ENCODE measurements at regions not wholly inside any gene's neighbourhood (a gene's known extent, or its start where the extent isn't known, plus 50 kb on each side); places are given as distances from the start of the nearest gene placed in this dataset.

DNA sequence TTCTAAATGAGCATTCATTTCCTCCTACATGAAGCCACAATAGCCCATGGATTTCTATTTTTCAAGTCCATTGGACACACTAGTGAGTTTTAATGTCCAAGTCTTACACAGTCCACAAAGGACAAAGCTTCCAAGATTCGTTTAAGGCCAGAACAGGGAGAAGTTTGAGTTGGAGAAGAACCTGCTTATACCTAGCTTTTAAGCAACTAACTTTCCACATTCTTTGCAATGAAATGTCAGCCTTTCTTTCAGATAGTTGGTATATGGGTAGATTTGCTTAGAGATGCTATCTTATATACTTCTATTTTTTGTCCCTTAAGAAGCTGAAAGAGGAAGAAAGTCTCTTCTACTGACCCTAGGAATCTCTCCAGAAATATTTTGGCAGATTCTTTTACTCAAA lies 66.1 kb upstream of the NPAS2 start:
- no peak overlapping the region for H2AFZ ChIP-seq (ENCODE audit: low read length)
- H3K14ac ChIP-seq (ENCODE audit: low read length) = no peak overlapping the region
- DNase-seq (ENCODE audit: low spot score) = no peak
- H2BK5ac ChIP-seq (ENCODE audit: low read length) = no peak overlapping the region
- no peak overlapping the region for H3K9ac ChIP-seq (ENCODE audit: low read depth, low read length, poor library complexity)
- H3K27me3 ChIP-seq (ENCODE audit: control insufficient read depth in 3 of 3, insufficient read depth in 3 of 3, low read depth in 1 of 3, low read length in 3 of 3) = no peaks in the 10 kb centered on the region
- H3K27ac ChIP-seq (replicated peaks; ENCODE audit: low read length) = no peak overlapping the region
- no peak overlapping the region for H3K4ac ChIP-seq (ENCODE audit: low read length)
- H4K91ac ChIP-seq (ENCODE audit: low read depth, low read length, poor library complexity) = no peak overlapping the region
- H3K4me1 ChIP-seq (ENCODE audit: control insufficient read depth in 2 of 2, insufficient read depth in 1 of 2, low read depth in 1 of 2, low read length in 2 of 2) = peaks cover 0 to 2% of the 10 kb centered on the region in 2 donors
- H3K36me3 ChIP-seq (replicated peaks in 1 of 2; ENCODE audit: control insufficient read depth in 2 of 2, insufficient read depth in 2 of 2, low read length in 2 of 2) = no peaks in the 10 kb centered on the region
- no peak overlapping the region for H3K4me3 ChIP-seq (ENCODE audit: low read length in 2 of 2)
- H3K9me3 ChIP-seq (replicated peaks in 1 of 2; ENCODE audit: control insufficient read depth in 2 of 2, insufficient read depth in 1 of 2, low read depth in 1 of 2, low read length in 2 of 2) = peaks cover 0 to 3% of the 10 kb centered on the region in 2 donors
- no peak overlapping the region for H2BK12ac ChIP-seq (ENCODE audit: low read length)
- no peaks in the 10 kb centered on the region for H3K79me1 ChIP-seq (ENCODE audit: low read depth, low read length)
- H3K23ac ChIP-seq (ENCODE audit: low read depth, low read length, poor library complexity) = no peak overlapping the region
- no peak overlapping the region for H2BK15ac ChIP-seq (ENCODE audit: low read length)
- no CpG with 5 or more reads among the region's 1 CpG for WGBS, 2 donors (ENCODE audit: extremely low coverage in 2 of 2, insufficient read length in 2 of 2, insufficient replicate concordance in 1 of 2)
- H3K18ac ChIP-seq (ENCODE audit: low read length) = no peak overlapping the region
- H2BK120ac ChIP-seq (ENCODE audit: low read depth, low read length) = no peak overlapping the region
- no peak overlapping the region for H2AK5ac ChIP-seq (ENCODE audit: low read depth, low read length)
- no peak overlapping the region for H4K8ac ChIP-seq (ENCODE audit: low read depth, low read length)
- no peak overlapping the region for H3K4me2 ChIP-seq (ENCODE audit: insufficient read depth, low read length, poor library complexity, severe bottlenecking)

- no peak overlapping the region for H3K18ac ChIP-seq (ENCODE audit: low read length)
- H3K79me1 ChIP-seq (ENCODE audit: low read depth, low read length) = no peaks in the 10 kb centered on the region
- H3K4me1 ChIP-seq (ENCODE audit: control insufficient read depth in 2 of 2, insufficient read depth in 1 of 2, low read depth in 1 of 2, low read length in 2 of 2) = peaks cover 0 to 2% of the 10 kb centered on the region in 2 donors
- peaks cover 0 to 3% of the 10 kb centered on the region in 2 donors for H3K9me3 ChIP-seq (replicated peaks in 1 of 2; ENCODE audit: control insufficient read depth in 2 of 2, insufficient read depth in 1 of 2, low read depth in 1 of 2, low read length in 2 of 2)
- no peak overlapping the region for H3K4me3 ChIP-seq (ENCODE audit: low read length in 2 of 2)
- H3K4me2 ChIP-seq (ENCODE audit: insufficient read depth, low read length, poor library complexity, severe bottlenecking) = no peak overlapping the region
- H2BK15ac ChIP-seq (ENCODE audit: low read length) = no peak overlapping the region
- H3K14ac ChIP-seq (ENCODE audit: low read length) = no peak overlapping the region
- no CpG with 5 or more reads among the region's 4 CpGs for WGBS, 2 donors (ENCODE audit: extremely low coverage in 2 of 2, insufficient read length in 2 of 2, insufficient replicate concordance in 1 of 2)
- H2BK12ac ChIP-seq (ENCODE audit: low read length) = no peak overlapping the region
- no peak overlapping the region for H3K9ac ChIP-seq (ENCODE audit: low read depth, low read length, poor library complexity)
- H4K91ac ChIP-seq (ENCODE audit: low read depth, low read length, poor library complexity) = no peak overlapping the region
- no peak overlapping the region for H3K4ac ChIP-seq (ENCODE audit: low read length)
- no peak overlapping the region for H2AK5ac ChIP-seq (ENCODE audit: low read depth, low read length)
- H2BK5ac ChIP-seq (ENCODE audit: low read length) = no peak overlapping the region
- H4K8ac ChIP-seq (ENCODE audit: low read depth, low read length) = no peak overlapping the region
- no peak overlapping the region for H3K23ac ChIP-seq (ENCODE audit: low read depth, low read length, poor library complexity)
- H2BK120ac ChIP-seq (ENCODE audit: low read depth, low read length) = no peak overlapping the region
- no peaks in the 10 kb centered on the region for H3K36me3 ChIP-seq (replicated peaks in 1 of 2; ENCODE audit: control insufficient read depth in 2 of 2, insufficient read depth in 2 of 2, low read length in 2 of 2)
- H3K27ac ChIP-seq (replicated peaks; ENCODE audit: low read length) = no peak overlapping the region
- no peak overlapping the region for H2AFZ ChIP-seq (ENCODE audit: low read length)
- DNase-seq (ENCODE audit: low spot score) = no peak
- H3K27me3 ChIP-seq (ENCODE audit: control insufficient read depth in 3 of 3, insufficient read depth in 3 of 3, low read depth in 1 of 3, low read length in 3 of 3) = no peaks in the 10 kb centered on the region
Measured at GRCh38 chr2:100754951-100755350, 65.0 kb upstream of the NPAS2 start.

DNA sequence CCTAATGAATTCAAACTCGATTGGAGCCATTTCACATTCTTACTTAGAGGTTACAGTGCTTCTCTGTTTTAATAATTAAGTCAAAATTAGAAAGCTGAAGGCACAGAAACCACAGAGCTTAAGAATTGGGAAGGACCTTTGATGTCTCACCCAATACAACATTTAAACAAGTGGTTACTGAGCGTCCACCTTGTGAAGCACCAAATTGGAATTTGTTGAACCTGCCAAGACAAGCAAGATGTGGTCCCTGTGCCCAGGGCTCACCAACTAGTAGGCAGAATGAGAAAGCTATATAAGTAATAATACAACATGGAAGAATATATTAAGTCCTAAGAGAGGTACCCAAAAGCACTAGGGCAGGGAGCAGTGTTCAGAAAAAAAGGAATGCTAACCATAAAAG lies 64.5 kb upstream of the NPAS2 start:
- no peak overlapping the region for H2AK5ac ChIP-seq (ENCODE audit: low read depth, low read length)
- H2BK15ac ChIP-seq (ENCODE audit: low read length) = no peak overlapping the region
- no peak overlapping the region for H3K18ac ChIP-seq (ENCODE audit: low read length)
- no peak overlapping the region for H3K9ac ChIP-seq (ENCODE audit: low read depth, low read length, poor library complexity)
- no peak overlapping the region for H3K27ac ChIP-seq (replicated peaks; ENCODE audit: low read length)
- no peaks in the 10 kb centered on the region for H3K36me3 ChIP-seq (replicated peaks in 1 of 2; ENCODE audit: control insufficient read depth in 2 of 2, insufficient read depth in 2 of 2, low read length in 2 of 2)
- peaks cover 0 to 2% of the 10 kb centered on the region in 2 donors for H3K4me1 ChIP-seq (ENCODE audit: control insufficient read depth in 2 of 2, insufficient read depth in 1 of 2, low read depth in 1 of 2, low read length in 2 of 2)
- H3K9me3 ChIP-seq (replicated peaks in 1 of 2; ENCODE audit: control insufficient read depth in 2 of 2, insufficient read depth in 1 of 2, low read depth in 1 of 2, low read length in 2 of 2) = peaks cover 0 to 3% of the 10 kb centered on the region in 2 donors
- no peak overlapping the region for H3K4me2 ChIP-seq (ENCODE audit: insufficient read depth, low read length, poor library complexity, severe bottlenecking)
- no peak overlapping the region for H3K14ac ChIP-seq (ENCODE audit: low read length)
- no peak overlapping the region for H3K4me3 ChIP-seq (ENCODE audit: low read length in 2 of 2)
- no peaks in the 10 kb centered on the region for H3K79me1 ChIP-seq (ENCODE audit: low read depth, low read length)
- WGBS, 2 donors (ENCODE audit: extremely low coverage in 2 of 2, insufficient read length in 2 of 2, insufficient replicate concordance in 1 of 2) = no CpG with 5 or more reads among the region's 2 CpGs
- no peak overlapping the region for H4K91ac ChIP-seq (ENCODE audit: low read depth, low read length, poor library complexity)
- no peak overlapping the region for H2BK12ac ChIP-seq (ENCODE audit: low read length)
- no peak overlapping the region for H3K4ac ChIP-seq (ENCODE audit: low read length)
- H3K23ac ChIP-seq (ENCODE audit: low read depth, low read length, poor library complexity) = no peak overlapping the region
- no peak overlapping the region for H2AFZ ChIP-seq (ENCODE audit: low read length)
- DNase-seq (ENCODE audit: low spot score) = no peak
- H4K8ac ChIP-seq (ENCODE audit: low read depth, low read length) = no peak overlapping the region
- no peak overlapping the region for H2BK5ac ChIP-seq (ENCODE audit: low read length)
- H2BK120ac ChIP-seq (ENCODE audit: low read depth, low read length) = no peak overlapping the region
- no peaks in the 10 kb centered on the region for H3K27me3 ChIP-seq (ENCODE audit: control insufficient read depth in 3 of 3, insufficient read depth in 3 of 3, low read depth in 1 of 3, low read length in 3 of 3)

- Histone ChIP-seq H2AK5ac (ENCODE audit: low read depth, low read length) (no peak overlapping the region), H2BK120ac (ENCODE audit: low read depth, low read length) (no peak overlapping the region), H3K9ac (ENCODE audit: low read depth, low read length, poor library complexity) (no peak overlapping the region), H3K9me3 (replicated peaks in 1 of 2; ENCODE audit: control insufficient read depth in 2 of 2, insufficient read depth in 1 of 2, low read depth in 1 of 2, low read length in 2 of 2) (no peaks in the 10 kb centered on the region), H3K27ac (replicated peaks; ENCODE audit: low read length) (no peak overlapping the region), H3K4me3 (ENCODE audit: low read length in 2 of 2) (no peak overlapping the region), H2BK5ac (ENCODE audit: low read length) (no peak overlapping the region), H3K4me2 (ENCODE audit: insufficient read depth, low read length, poor library complexity, severe bottlenecking) (no peak overlapping the region), H3K14ac (ENCODE audit: low read length) (no peak overlapping the region), H3K27me3 (ENCODE audit: control insufficient read depth in 3 of 3, insufficient read depth in 3 of 3, low read depth in 1 of 3, low read length in 3 of 3) (no peaks in the 10 kb centered on the region), H4K91ac (ENCODE audit: low read depth, low read length, poor library complexity) (no peak overlapping the region), H3K4ac (ENCODE audit: low read length) (no peak overlapping the region), H3K18ac (ENCODE audit: low read length) (no peak overlapping the region), H3K36me3 (replicated peaks in 1 of 2; ENCODE audit: control insufficient read depth in 2 of 2, insufficient read depth in 2 of 2, low read length in 2 of 2) (no peaks in the 10 kb centered on the region), H2BK15ac (ENCODE audit: low read length) (no peak overlapping the region), H3K4me1 (ENCODE audit: control insufficient read depth in 2 of 2, insufficient read depth in 1 of 2, low read depth in 1 of 2, low read length in 2 of 2) (peaks cover 0 to 2% of the 10 kb centered on the region in 2 donors), H3K79me1 (ENCODE audit: low read depth, low read length) (no peaks in the 10 kb centered on the region), H3K23ac (ENCODE audit: low read depth, low read length, poor library complexity) (no peak overlapping the region), H2AFZ (ENCODE audit: low read length) (no peak overlapping the region), H2BK12ac (ENCODE audit: low read length) (no peak overlapping the region), H4K8ac (ENCODE audit: low read depth, low read length) (no peak overlapping the region)
- DNase-seq (ENCODE audit: low spot score) = no peak
- no CpG with 5 or more reads among the region's 1 CpG for WGBS, 2 donors (ENCODE audit: extremely low coverage in 2 of 2, insufficient read length in 2 of 2, insufficient replicate concordance in 1 of 2)
Measured at GRCh38 chr2:100756704-100757103, 63.2 kb upstream of the NPAS2 start.

Data from neuronal stem cell (in vitro differentiated cells).